T-helper 2 cell (primary cell): ENCODE measurements at regions not wholly inside any gene's neighbourhood (a gene's known extent, or its start where the extent isn't known, plus 50 kb on each side); places are given as distances from the start of the nearest gene placed in this dataset.

Experiments used
- DNase-seq, 5 experiments: peaks; one replicate each; pipeline versions ENCODE4 v3.0.0 to v3.0.0-alpha.2; 2012 to 2022

DNA sequence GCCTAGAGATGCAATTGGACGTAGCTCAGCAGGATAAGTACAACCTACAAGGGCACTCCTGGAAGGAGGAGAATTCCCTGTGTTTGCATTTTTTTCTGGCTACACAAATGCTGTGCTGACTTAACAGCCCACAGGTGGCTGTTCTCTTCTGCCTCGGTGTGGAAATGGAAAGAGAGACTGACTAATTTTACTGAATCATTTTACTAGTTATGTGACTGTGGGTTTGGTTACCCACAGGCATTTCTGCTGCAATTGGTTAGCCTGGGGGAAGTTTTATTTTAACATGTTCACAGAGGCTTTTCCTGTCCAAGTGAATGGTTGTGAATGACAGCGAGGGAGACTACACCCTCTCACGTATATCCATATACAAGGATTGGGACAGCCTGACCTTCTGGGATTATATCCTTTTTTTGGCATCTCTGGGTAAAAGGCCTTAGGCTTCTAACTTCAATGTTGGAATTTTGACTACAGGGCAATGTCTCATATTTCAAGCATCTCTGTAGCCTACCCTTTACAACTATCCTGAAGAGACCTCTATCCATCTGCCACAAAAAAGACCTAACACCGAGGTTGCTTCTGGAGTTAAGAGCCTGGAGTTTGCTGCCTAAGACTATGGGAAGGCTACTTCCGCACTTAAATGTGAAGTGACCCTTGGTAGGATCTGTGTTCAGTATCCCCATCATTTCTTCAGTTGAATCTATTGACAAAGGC lies 67.2 kb upstream of the TP63 start:
- DNase-seq = peak in 1 of 5 experiments; percentile 89

DNA sequence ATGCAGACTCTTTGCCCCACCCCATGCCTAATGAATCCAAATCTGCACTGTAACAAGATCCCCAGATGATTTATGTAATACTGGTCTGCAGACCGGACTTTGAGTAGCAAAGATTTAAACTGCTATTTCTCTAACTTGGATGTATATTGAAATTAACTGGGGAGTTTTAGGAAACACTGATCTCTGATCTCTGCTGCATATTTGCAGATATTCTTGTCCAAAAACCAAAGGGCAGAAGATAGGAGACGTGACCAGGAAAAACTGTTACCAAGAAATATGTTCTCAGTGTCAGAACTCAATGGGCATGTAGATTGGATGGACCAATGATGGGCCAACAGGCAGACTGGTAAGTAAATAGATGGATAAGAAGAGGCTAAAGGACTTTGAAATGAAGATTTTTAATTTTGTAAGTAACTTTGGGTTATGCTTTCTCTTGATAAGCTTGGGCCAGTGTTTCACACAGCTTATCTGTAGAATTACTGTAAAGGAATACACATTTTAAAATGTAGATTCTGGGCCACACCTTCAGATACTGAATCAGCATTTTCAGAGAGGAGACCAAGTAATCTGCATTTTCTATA lies 64.5 kb upstream of the TP63 start:
- DNase-seq = no peak

DNA sequence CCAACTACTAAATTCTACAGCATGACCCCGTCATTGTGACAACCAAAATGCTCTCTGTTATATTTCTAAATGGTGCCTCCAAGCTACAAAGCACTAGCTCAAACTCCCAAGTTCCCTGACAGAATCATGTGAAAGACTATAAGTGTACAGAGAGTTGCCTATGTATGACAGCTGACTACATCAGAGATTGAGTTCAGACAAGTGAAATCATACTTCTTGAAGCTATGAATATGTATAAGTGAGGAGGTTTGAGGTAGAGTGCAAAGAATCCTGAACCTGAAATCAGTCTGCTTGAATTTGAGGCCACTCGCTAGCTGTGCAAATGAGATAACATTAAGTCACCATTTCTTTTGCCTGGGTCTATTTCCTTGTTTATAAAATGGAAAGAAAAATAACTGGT lies 63.9 kb upstream of the TP63 start:
- DNase-seq = no peak

DNA sequence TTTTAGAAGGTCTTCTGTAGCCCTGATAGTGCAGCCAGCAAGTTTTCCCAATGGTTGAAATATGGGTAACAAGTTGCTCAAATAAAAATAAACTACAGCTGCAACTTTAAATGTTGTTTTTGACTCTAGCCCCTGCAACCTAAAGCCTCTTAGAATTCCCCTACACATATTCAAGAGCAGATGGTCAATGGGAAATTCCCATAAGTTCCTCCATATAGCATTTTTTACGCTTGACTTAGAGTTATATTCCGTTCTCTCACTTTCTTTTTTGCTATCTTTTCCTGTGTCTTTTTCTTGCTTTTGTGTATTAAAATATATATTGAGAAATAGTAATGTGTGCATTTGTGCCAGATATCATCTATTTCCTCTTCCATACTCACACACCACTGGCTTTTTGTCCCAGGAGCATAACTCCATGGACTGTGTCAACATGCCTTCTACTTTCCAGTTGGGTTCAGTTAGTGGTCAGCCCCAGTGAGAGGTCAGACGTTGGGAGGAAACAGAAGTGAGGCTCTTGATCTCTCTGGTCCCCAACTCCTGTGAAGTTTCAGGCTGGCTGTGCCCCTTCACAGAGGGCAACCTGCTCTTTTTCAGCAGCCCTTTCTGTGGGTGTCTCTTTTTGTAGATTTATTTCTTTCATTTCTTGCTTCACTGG lies 63.3 kb upstream of the TP63 start:
- no peak for DNase-seq

DNA sequence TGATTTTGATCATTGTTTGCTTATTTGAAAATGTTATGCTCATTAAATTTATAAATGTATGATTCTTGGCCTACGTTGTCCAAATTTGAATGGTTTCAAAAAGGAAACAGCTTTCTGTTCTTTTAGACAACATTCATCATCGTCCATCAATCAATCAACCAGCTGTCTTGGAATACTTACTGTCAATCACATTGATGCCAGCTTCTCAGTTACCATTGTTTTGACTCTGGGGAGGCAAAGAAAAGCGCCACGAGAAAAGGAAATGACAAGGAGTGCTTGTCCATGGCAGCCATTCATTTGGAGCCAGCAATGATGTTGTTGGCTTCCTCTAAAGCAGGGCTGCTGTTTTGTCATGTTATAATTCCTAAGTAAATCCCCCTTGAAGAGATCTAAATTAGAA lies 62.2 kb upstream of the TP63 start:
- no peak for DNase-seq

DNA sequence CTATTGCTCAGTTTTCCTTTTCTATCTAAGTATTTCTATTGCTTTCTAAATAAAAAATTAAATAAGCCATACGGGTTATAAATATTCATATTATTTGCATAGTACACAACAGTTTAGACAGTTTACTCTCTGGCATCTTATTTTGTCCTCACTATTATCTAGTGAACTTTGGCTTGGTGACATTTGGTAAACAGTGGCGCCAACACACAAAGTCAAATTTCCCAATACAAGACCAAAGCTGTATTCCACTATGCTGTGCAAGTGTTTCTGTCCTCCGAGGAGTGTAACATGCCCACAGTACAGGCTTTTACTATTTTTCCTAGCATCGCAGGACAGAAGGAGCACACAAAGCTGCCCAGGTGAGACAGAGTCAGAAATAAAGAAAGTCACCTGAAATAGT lies 61.7 kb upstream of the TP63 start:
- no peak for DNase-seq

DNA sequence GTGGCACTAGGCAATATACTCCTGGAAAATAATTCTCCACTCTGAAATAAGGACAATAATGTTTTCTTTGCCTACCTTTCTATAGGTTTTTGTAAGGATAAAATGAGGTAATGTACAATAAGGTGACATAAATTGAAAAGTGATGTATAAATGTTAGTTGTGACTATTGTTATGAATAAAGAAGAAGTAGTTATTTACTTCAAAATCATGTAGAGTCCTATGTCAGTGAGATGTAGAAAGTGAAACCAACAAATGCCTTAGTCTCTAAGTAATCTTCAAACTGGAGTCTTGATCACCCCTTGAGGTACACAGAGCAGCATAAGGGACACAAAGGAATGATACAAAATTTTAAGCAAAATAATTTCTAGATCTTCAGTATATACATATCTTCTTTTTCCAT lies 60.3 kb upstream of the TP63 start:
- DNase-seq = peak in 1 of 5 experiments; percentile 56

DNA sequence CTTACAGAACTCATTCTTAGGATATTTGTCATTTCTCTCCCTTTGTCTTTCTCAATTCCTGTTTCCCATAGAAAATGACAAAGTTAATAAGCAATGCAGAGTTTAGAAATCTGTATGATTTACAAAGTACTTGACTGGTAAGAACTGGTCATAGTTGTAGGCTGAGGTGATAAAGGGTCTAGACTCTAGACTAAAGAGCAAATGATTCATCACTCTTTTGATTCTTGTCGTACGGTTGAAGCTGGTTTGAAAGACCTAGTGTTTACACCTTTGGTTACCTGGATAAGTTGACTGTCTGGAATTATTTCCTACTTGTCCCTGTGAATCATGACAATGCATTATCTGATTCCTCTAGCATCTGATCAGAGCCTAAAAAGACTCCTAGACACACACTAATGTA lies 58.9 kb upstream of the TP63 start:
- no peak for DNase-seq

DNA sequence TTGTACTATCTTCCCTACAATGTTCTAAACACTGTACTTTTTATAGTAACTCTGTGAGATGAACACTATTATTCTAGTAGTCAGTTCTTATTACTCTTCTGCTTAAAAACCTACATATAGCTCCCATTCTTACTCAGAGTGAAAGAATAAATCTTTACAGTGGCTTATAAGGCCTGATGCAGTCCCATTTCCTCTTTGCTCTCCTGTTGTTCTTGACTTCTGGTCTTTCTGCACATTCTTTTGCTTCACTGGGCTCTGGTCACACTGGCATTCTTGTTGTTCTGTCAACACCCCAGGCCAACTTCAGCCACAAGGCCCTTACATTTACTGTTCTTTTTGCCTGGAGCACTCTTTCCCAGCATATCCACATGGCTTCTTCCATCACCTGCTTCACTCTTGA lies 58.2 kb upstream of the TP63 start:
- DNase-seq = peak in 1 of 5 experiments; percentile 33

DNA sequence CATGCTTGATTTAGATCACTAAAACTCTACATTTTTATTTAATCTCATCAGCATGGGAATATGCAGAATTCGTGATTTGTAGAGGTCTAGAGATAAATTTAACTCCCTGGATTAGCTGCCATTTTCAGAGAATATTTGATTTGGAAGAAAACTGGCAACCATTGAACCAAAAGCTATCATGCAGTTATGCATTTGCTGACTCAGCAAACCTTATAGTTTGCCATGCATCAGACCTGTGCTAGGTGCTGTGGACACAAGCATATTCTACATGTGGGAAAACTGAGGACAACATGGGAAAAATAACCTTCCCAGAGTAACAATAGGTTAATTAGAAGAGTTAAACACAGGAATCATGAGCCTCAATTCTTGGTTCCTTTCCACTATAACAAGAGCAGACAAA lies 54.7 kb upstream of the TP63 start:
- DNase-seq = no peak

DNA sequence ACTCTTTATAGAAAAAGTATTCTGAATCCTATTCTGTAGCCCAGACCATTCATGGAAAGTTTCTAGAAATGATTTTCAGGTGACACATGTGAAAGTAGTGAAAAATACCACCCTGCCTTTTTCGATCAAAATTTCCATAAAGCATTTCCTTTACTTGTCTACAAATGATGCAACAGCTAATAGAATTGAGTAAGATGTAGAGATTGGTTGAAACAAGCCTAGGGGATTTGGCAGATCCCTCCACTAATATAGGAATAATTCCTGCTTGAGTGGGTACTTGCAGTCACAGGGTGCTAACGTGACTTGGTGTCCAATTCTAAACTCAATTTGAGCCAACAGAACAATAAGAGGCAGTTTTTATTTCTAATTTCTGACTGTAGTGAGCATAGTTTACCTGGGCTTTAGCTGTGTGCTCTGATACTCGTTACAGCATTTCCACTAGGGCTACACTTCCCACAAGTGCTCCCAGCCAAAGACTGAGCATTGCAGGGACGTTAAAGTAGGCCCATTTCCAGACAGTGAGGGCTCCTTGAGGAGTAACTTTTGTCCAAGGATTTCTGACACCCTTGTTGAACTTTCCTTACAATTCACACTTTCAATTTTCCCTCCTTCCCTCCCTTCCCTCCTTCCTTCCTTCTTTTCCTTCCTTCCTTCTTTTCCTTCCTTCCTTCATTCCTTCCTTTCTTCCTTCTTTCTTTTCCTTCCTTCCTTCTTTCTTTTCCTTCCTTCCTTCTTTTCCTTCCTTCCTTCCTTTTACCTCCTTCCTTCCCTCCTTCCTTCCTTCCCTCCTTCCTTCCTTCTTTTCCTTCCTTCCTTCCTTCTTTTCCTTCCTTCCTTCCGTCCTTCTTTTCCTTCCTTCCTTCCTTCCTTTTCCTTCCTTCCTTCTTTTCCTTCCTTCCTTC lies 53.9 kb upstream of the TP63 start:
- no peak for DNase-seq

DNA sequence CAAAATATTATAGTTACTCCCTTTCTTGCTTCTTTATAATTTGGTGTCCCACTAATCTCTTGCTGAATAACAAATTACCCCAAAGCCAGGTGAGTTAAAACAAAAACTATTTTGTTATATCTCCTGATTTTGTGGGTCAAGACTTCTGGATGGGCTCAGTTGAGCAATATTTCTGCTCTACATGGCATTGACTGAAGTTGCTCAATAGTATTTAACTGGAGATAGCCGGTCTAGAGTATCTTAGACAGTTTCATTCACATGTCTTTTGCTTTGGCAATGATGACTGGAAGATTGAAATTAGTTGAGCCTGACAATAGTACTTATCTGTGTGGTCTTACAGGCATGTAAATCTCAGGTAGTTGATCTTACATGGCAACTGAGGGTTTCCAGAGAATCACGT lies 51.0 kb upstream of the TP63 start:
- DNase-seq = no peak
